ENCODE measurements at regions not wholly inside any gene's neighbourhood (a gene's known extent, or its start where the extent isn't known, plus 50 kb on each side); places are given as distances from the start of the nearest gene placed in this dataset.

DNA sequence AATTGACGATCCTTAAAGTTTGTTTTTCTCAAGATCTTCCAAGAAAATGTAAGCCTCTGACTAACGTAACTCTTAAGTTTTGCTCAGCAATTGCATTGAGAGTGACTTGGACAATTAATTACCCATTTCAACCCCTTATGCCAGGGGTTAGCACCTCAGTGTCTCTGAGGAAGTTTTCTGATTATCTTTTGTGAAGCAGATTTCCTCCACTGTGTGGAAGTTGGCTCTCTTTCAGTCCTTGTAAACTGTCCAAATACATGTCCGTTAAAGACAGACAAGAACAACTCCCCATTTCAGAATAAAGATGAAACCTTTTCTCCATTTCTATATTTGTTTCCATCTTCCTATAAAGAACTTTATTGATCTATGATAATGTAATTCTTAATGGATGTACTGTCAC lies 296.4 kb upstream of the FMN2 start:
- H2AK5ac ChIP-seq (ENCODE audit: low read depth, low read length) = no peak overlapping the region
- no peak overlapping the region for H3K4me2 ChIP-seq (ENCODE audit: low read depth, low read length)
- no peak overlapping the region for H4K5ac ChIP-seq (ENCODE audit: low read depth, low read length)
- H3K9me1 ChIP-seq (ENCODE audit: insufficient read depth, low read length) = no peaks in the 10 kb centered on the region
- no peak overlapping the region for H3K9ac ChIP-seq (ENCODE audit: low read depth, low read length)
- no CpG with 5 or more reads among the region's 3 CpGs for WGBS, 2 experiments (ENCODE audit: extremely low coverage in 2 of 2, insufficient read length in 1 of 2)
- H3K27me3 ChIP-seq (ENCODE audit: control insufficient read depth, insufficient read depth, low read length) = no peaks in the 10 kb centered on the region
- H3K36me3 ChIP-seq (ENCODE audit: control insufficient read depth, insufficient read depth, low read length) = no peaks in the 10 kb centered on the region
- H4K20me1 ChIP-seq (ENCODE audit: insufficient read depth, low read length) = no peaks in the 10 kb centered on the region
- H3K9me3 ChIP-seq (ENCODE audit: control insufficient read depth, insufficient read depth, low read length) = no peaks in the 10 kb centered on the region
- H4K8ac ChIP-seq (ENCODE audit: low read depth in 2 of 2, low read length in 2 of 2) = no peak overlapping the region
- H3K56ac ChIP-seq (ENCODE audit: extremely low read depth, insufficient read depth, low read length) = no peak overlapping the region
- dilution Hi-C loops (cut with HindIII; ENCODE audit: low sequenced_read_pairs, unreplicated experiment) = no loop called here
- no peak overlapping the region for H2BK5ac ChIP-seq (ENCODE audit: low read depth, low read length, poor library complexity, severe bottlenecking)
- H2AK9ac ChIP-seq (replicated peaks; ENCODE audit: low read depth, low read length, poor library complexity) = no peak overlapping the region
- H3K4me3 ChIP-seq (ENCODE audit: insufficient read depth, low read depth, low read length) = no peak overlapping the region
- ChIA-PET POLR2A (ENCODE audit: unreplicated experiment) (no interaction called here), CTCF (no interaction called here)
- no peak overlapping the region for H2BK120ac ChIP-seq (ENCODE audit: low read depth, low read length)
- no peak overlapping the region for H3K14ac ChIP-seq (replicated peaks; ENCODE audit: low read depth, low read length)
- no TSS peak for BruUV-seq (replicated peaks)
- H3K4ac ChIP-seq (ENCODE audit: low read depth, low read length) = no peak overlapping the region
- intact Hi-C loops (cut with micrococcal nuclease) = no loop called here
- no peaks in the 10 kb centered on the region for H3K79me1 ChIP-seq (ENCODE audit: low read depth in 1 of 2, low read length in 2 of 2)
- H3K23ac ChIP-seq (ENCODE audit: low read depth, low read length) = no peak overlapping the region
- TF ChIP-seq MAFK (IDR thresholded peaks at IDR 0.05; ENCODE audit: low read depth, low read length) = no peak
- TF ChIP-seq BHLHE40 (IDR thresholded peaks at IDR 0.05; ENCODE audit: low read depth, low read length) = no peak
- TF ChIP-seq, protein P1, sequence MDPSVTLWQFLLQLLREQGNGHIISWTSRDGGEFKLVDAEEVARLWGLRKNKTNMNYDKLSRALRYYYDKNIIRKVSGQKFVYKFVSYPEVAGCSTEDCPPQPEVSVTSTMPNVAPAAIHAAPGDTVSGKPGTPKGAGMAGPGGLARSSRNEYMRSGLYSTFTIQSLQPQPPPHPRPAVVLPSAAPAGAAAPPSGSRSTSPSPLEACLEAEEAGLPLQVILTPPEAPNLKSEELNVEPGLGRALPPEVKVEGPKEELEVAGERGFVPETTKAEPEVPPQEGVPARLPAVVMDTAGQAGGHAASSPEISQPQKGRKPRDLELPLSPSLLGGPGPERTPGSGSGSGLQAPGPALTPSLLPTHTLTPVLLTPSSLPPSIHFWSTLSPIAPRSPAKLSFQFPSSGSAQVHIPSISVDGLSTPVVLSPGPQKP (IDR thresholded peaks at IDR 0.05; ENCODE audit: borderline replicate concordance, low read depth, low read length) = no peak
- TF ChIP-seq CEBPB (IDR thresholded peaks at IDR 0.05; ENCODE audit: low read depth, low read length) = no peak
- no peak for TF ChIP-seq NFE2L2 (IDR thresholded peaks at IDR 0.05; ENCODE audit: low read depth, low read length)
- TF ChIP-seq RAD21 (IDR thresholded peaks at IDR 0.05; ENCODE audit: low read length) = no peak
- TF ChIP-seq RFX5 (IDR thresholded peaks at IDR 0.05; ENCODE audit: low read depth, low read length) = no peak
- TF ChIP-seq CHD1 (IDR thresholded peaks at IDR 0.05; ENCODE audit: low read depth, low read length) = no peak
- DNase-seq (no peak), ATAC-seq (ENCODE audit: low read depth) (no peak)
- H2BK15ac ChIP-seq (ENCODE audit: low read depth, low read length) = no peak overlapping the region
- no peak overlapping the region for H2BK20ac ChIP-seq (ENCODE audit: low read depth, low read length)
- in situ Hi-C loops (cut with MboI; ENCODE audit: low sequenced_read_pairs) = no loop called here
- no peak overlapping the region for H3K27ac ChIP-seq (ENCODE audit: insufficient read depth, low read length)
- no peak overlapping the region for H4K91ac ChIP-seq (ENCODE audit: insufficient read depth, low read depth, low read length)
- no peaks in the 10 kb centered on the region for H3K4me1 ChIP-seq (ENCODE audit: control insufficient read depth, insufficient read depth, low read length)
- no peak overlapping the region for H2AFZ ChIP-seq (replicated peaks; ENCODE audit: low read length, poor library complexity)
- H3K18ac ChIP-seq (ENCODE audit: low read depth, low read length) = no peak overlapping the region

Measured in IMR-90 (cell line).